Keratinocyte (primary cell): ENCODE measurements at regions not wholly inside any gene's neighbourhood (a gene's known extent, or its start where the extent isn't known, plus 50 kb on each side); places are given as distances from the start of the nearest gene placed in this dataset.

ENCODE experiments used
- DNase-seq: peaks from one replicate; pipeline ENCODE4 v3.0.0-alpha.2; 2011; ENCODE audit warnings: low read depth, missing footprints, low spot score
- FAIRE-seq: peaks from 2 replicates; lab custom pipeline; 2011; peaks lifted over from hg19 to GRCh38; lab: Jason Lieb, UNC
- H2AFZ ChIP-seq: 2 replicates; pipeline ENCODE4 v1.6.0; 2012; ENCODE audit warnings: low read length, control low read depth, inconsistent platforms; ENCODE audit not compliant: control insufficient read depth
- H3K27ac ChIP-seq: 2 replicates; pipeline ENCODE4 v1.5.1; 2011; ENCODE audit warnings: low read length; ENCODE audit not compliant: control insufficient read depth, insufficient read depth
- H3K27me3 ChIP-seq: 3 replicates; pipeline ENCODE4 v1.6.0; 2011; ENCODE audit warnings: low read length; ENCODE audit not compliant: control insufficient read depth, insufficient read depth; ENCODE audit errors: extremely low read depth
- H3K36me3 ChIP-seq, 2 experiments: 2 replicates in 1 of 2; 3 replicates in 1 of 2; pipeline ENCODE4 v1.5.1; 2011; ENCODE audit warnings: low read length in 2 of 2, mild to moderate bottlenecking in 1 of 2; ENCODE audit not compliant: control insufficient read depth in 2 of 2, insufficient read depth in 2 of 2; ENCODE audit errors: extremely low read depth in 1 of 2
- H3K4me1 ChIP-seq: 3 replicates; pipeline ENCODE4 v1.5.1; 2011; ENCODE audit warnings: low read length; ENCODE audit not compliant: control insufficient read depth, insufficient read depth; ENCODE audit errors: extremely low read depth
- H3K4me2 ChIP-seq: 3 replicates; pipeline ENCODE4 v1.6.0; 2011; ENCODE audit warnings: low read depth, low read length; ENCODE audit not compliant: control insufficient read depth, insufficient read depth; ENCODE audit errors: extremely low read depth
- H3K4me3 ChIP-seq, 3 experiments: fragments of 200-600 bp in 1 of 3; sonication (generic) in 1 of 3; 2 replicates in 2 of 3; 3 replicates in 1 of 3; pipeline ENCODE4 v1.5.1; 2011 to 2016; ENCODE audit warnings: low read length in 3 of 3, mild to moderate bottlenecking in 3 of 3, control low read depth in 2 of 3, inconsistent platforms in 1 of 3, low read depth in 1 of 3, mixed read lengths in 1 of 3, mixed run types in 1 of 3, moderate library complexity in 1 of 3; ENCODE audit not compliant: control insufficient read depth in 2 of 3, insufficient read depth in 2 of 3; ENCODE audit errors: extremely low read depth in 1 of 3
- H3K79me2 ChIP-seq: 2 replicates; pipeline ENCODE4 v1.6.0; 2012; ENCODE audit warnings: low read length; ENCODE audit not compliant: control insufficient read depth, insufficient read depth
- H3K9ac ChIP-seq: 3 replicates; pipeline ENCODE4 v1.6.0; 2011; ENCODE audit warnings: low read length; ENCODE audit not compliant: control insufficient read depth, insufficient read depth; ENCODE audit errors: extremely low read depth
- H3K9me1 ChIP-seq: 3 replicates; pipeline ENCODE4 v1.6.0; 2011; ENCODE audit warnings: low read length; ENCODE audit not compliant: control insufficient read depth, insufficient read depth; ENCODE audit errors: extremely low read depth
- H3K9me3 ChIP-seq: 2 replicates; pipeline ENCODE4 v1.5.1; 2012; ENCODE audit warnings: low read depth, low read length; ENCODE audit not compliant: control insufficient read depth
- H4K20me1 ChIP-seq: 3 replicates; pipeline ENCODE4 v1.6.0; 2011; ENCODE audit warnings: low read length; ENCODE audit not compliant: control insufficient read depth, insufficient read depth; ENCODE audit errors: extremely low read depth
- CTCF ChIP-seq, 3 experiments: IDR thresholded peaks in 1 of 3; conservative IDR thresholded peaks in 1 of 3; optimal IDR thresholded peaks in 1 of 3; 2 replicates in 2 of 3; 3 replicates in 1 of 3; pipeline versions ENCODE3 to v1.5.1; 2011; ENCODE audit warnings: low read length in 3 of 3, mild to moderate bottlenecking in 3 of 3, moderate library complexity in 2 of 3, control low read depth in 1 of 3, inconsistent platforms in 1 of 3; ENCODE audit not compliant: insufficient read depth in 2 of 3; ENCODE audit errors: extremely low read depth in 1 of 3
- EZH2 ChIP-seq: IDR thresholded peaks from one replicate; pipeline ENCODE4 v1.6.1; 2012; ENCODE audit warnings: inconsistent platforms, mild to moderate bottlenecking, low read length, moderate library complexity
- dilution Hi-C: fragments of 300-500 bp; cut with MboI; formaldehyde crosslinking; loops from one replicate; pipeline ENCODE4 v1.7.0; 2020; ENCODE audit warnings: low sequenced_read_pairs; ENCODE audit not compliant: extremely low pct_ligation_motif_present

GRCh38 chr13:58369936-58370335 is 738.4 kb downstream of the PCDH17 start:
- no peak overlapping the region for H2AFZ ChIP-seq
- dilution Hi-C loops, result no loop called here
- no peaks in the 10 kb centered on the region for H3K9me1 ChIP-seq
- TF ChIP-seq EZH2 (no peak), CTCF (optimal IDR thresholded peaks at IDR 0.05 in 1 of 3, IDR thresholded peaks at IDR 0.05 in 1 of 3, conservative IDR thresholded peaks at IDR 0.05 in 1 of 3; ENCODE audit: extremely low read depth in 1 of 3, insufficient read depth in 2 of 3, low read length in 3 of 3) (no peak)
- no peak for FAIRE-seq
- no peak overlapping the region for H3K4me3 ChIP-seq
- H3K4me1 ChIP-seq, result no peaks in the 10 kb centered on the region
- H3K4me2 ChIP-seq, result no peak overlapping the region
- H3K79me2 ChIP-seq, result no peaks in the 10 kb centered on the region
- no peaks in the 10 kb centered on the region for H3K36me3 ChIP-seq
- no peak for DNase-seq
- no peak overlapping the region for H3K27ac ChIP-seq
- no peak overlapping the region for H3K9ac ChIP-seq
- no peaks in the 10 kb centered on the region for H3K27me3 ChIP-seq
- H4K20me1 ChIP-seq, result no peaks in the 10 kb centered on the region
- H3K9me3 ChIP-seq, result no peaks in the 10 kb centered on the region

GRCh38 chr13:58376349-58376748 is 744.8 kb downstream of the PCDH17 start:
- H3K27me3 ChIP-seq, result no peaks in the 10 kb centered on the region
- dilution Hi-C loops, result no loop called here
- FAIRE-seq, result no peak

More at GRCh38 chr13:58376349-58376748, 744.8 kb downstream of the PCDH17 start:
- Histone ChIP-seq H2AFZ (no peak overlapping the region), H3K4me1 (no peaks in the 10 kb centered on the region), H3K9ac (no peak overlapping the region), H3K4me2 (no peak overlapping the region), H4K20me1 (no peaks in the 10 kb centered on the region), H3K27ac (no peak overlapping the region), H3K79me2 (no peaks in the 10 kb centered on the region), H3K9me3 (no peaks in the 10 kb centered on the region), H3K36me3 (no peaks in the 10 kb centered on the region), H3K4me3 (no peak overlapping the region), H3K9me1 (no peaks in the 10 kb centered on the region)
- no peak for TF ChIP-seq CTCF (optimal IDR thresholded peaks at IDR 0.05 in 1 of 3, IDR thresholded peaks at IDR 0.05 in 1 of 3, conservative IDR thresholded peaks at IDR 0.05 in 1 of 3; ENCODE audit: extremely low read depth in 1 of 3, insufficient read depth in 2 of 3, low read length in 3 of 3)
- no peak for TF ChIP-seq EZH2
- no peak for DNase-seq
